Urinary bladder (tissue), 3 donors: ENCODE measurements at regions not wholly inside any gene's neighbourhood (a gene's known extent, or its start where the extent isn't known, plus 50 kb on each side); places are given as distances from the start of the nearest gene placed in this dataset.
"Not testable (repeated sequence)": the region's sequence is repeated elsewhere in the genome, so short reads cannot be mapped to it uniquely, and the experiment has no call there.

Experiments
- DNase-seq: peaks from one replicate; pipeline ENCODE4 v3.0.0-alpha.2; 2015; ENCODE audit errors: extremely low spot score
- H3K27ac ChIP-seq: one replicate; pipeline ENCODE4 v1.5.1; 2013; ENCODE audit warnings: low read depth, mild to moderate bottlenecking, moderate library complexity
- H3K36me3 ChIP-seq: one replicate; pipeline ENCODE4 v1.6.1; 2013; ENCODE audit warnings: mild to moderate bottlenecking, moderate library complexity; ENCODE audit not compliant: insufficient read depth
- H3K4me1 ChIP-seq: one replicate; pipeline ENCODE4 v1.6.1; 2013; ENCODE audit warnings: mild to moderate bottlenecking, moderate library complexity; ENCODE audit not compliant: insufficient read depth
- H3K4me3 ChIP-seq: one replicate; pipeline ENCODE4 v1.5.1; 2013; ENCODE audit warnings: low read depth, low read length
- WGBS: extraction: QIAGEN DNeasy Blood & Tissue Kit; methylation state at CpG from one replicate; pipeline ENCODE4 v1.1.7; 2013; 5-methylcytosine and 5-hydroxymethylcytosine counted together
- donor health status: healthy with polysubstance abuse.
- donor health status: healthy.

- Histone ChIP-seq H3K36me3 (no peaks in the 10 kb centered on the region), H3K4me1 (no peaks in the 10 kb centered on the region), H3K4me3 (no peak overlapping the region), H3K27ac (no peak overlapping the region)
- DNase-seq = no peak
- WGBS = 57% methylated on average over 8 of the region's 8 CpGs
Measured at GRCh38 chr13:47718556-47718955, 282.5 kb downstream of the SUCLA2 start.

GRCh38 chr13:47708386-47708785, 292.7 kb downstream of the SUCLA2 start:
- H3K4me1 ChIP-seq = no peaks in the 10 kb centered on the region
- 30% methylated on average over 3 of the region's 3 CpGs for WGBS
- no peaks in the 10 kb centered on the region for H3K36me3 ChIP-seq
- no peak for DNase-seq
- H3K27ac ChIP-seq = no peak overlapping the region
- H3K4me3 ChIP-seq = no peak overlapping the region

- H3K36me3 ChIP-seq = no peaks in the 10 kb centered on the region
- no peaks in the 10 kb centered on the region for H3K4me1 ChIP-seq
- no peak overlapping the region for H3K27ac ChIP-seq
- DNase-seq = no peak
- WGBS = 73% methylated on average over 3 of the region's 3 CpGs
- H3K4me3 ChIP-seq = no peak overlapping the region
Measured at GRCh38 chr13:47707414-47707813, 293.7 kb downstream of the SUCLA2 start.

- 71% methylated on average over 4 of the region's 4 CpGs for WGBS
- Histone ChIP-seq H3K4me3 (no peak overlapping the region), H3K27ac (no peak overlapping the region), H3K36me3 (no peaks in the 10 kb centered on the region), H3K4me1 (no peaks in the 10 kb centered on the region)
- no peak for DNase-seq
Measured at GRCh38 chr13:47705185-47705584, 295.9 kb downstream of the SUCLA2 start.

GRCh38 chr13:47696674-47697073, 304.4 kb downstream of the SUCLA2 start:
- Histone ChIP-seq H3K27ac (no peak overlapping the region), H3K4me1 (no peaks in the 10 kb centered on the region), H3K4me3 (no peak overlapping the region), H3K36me3 (no peaks in the 10 kb centered on the region)
- 90% methylated on average over 3 of the region's 3 CpGs for WGBS
- DNase-seq = no peak

- no peak overlapping the region for H3K27ac ChIP-seq
- no peak overlapping the region for H3K4me3 ChIP-seq
- WGBS = 37% methylated on average over 2 of the region's 2 CpGs
- no peaks in the 10 kb centered on the region for H3K4me1 ChIP-seq
- no peak for DNase-seq
- H3K36me3 ChIP-seq = no peaks in the 10 kb centered on the region
Measured at GRCh38 chr13:47687577-47687976, 313.5 kb downstream of the SUCLA2 start.

- not testable (repeated sequence) for H3K36me3 ChIP-seq, H3K4me1 ChIP-seq, DNase-seq, H3K4me3 ChIP-seq, H3K27ac ChIP-seq
- 96% methylated on average over 2 of the region's 2 CpGs for WGBS
Measured at GRCh38 chr13:47685156-47685555, 315.9 kb downstream of the SUCLA2 start.

DNA sequence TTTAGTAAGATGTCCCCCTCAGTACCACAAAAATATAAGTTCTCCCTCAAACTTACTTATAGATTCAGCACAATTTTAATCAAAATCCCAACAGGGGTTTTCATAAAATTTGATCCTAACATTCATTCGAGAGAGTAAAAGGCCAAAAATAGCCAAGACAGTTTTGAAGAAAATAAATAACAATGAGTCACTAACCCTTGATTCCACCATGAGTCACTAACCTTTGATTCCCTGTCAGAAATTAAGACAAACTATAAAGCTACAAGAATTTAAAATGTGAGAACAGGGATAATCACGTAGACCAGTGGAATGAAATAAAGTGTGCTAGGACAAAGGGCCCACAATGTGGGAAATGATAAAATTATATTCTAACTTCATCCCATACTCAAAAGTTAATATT, 320.3 kb downstream of the SUCLA2 start:
- WGBS = 59% methylated on average over 2 of the region's 2 CpGs
- H3K4me1 ChIP-seq = no peaks in the 10 kb centered on the region
- no peak for DNase-seq
- no peaks in the 10 kb centered on the region for H3K36me3 ChIP-seq
- no peak overlapping the region for H3K4me3 ChIP-seq
- no peak overlapping the region for H3K27ac ChIP-seq

DNA sequence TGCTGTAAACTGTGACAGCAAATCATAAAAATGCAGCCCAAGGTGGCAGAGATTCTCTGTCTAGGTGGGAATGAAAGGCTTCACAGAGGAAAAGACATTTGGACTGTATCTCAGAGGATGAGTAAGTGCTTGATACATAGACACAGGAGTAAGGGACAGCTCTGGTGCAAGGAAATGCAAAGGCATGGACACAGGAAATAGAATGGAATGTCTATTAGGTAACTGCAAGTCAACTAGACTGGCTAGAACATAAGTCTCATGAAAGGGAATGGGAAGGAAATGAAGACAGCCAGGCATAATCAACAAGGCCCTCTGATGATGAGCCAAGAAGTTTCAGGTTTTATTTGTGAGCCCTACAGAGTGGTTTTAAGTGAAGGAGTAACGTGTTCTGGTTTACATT, 321.7 kb downstream of the SUCLA2 start:
- Histone ChIP-seq H3K27ac (no peak overlapping the region), H3K4me1 (no peaks in the 10 kb centered on the region), H3K4me3 (no peak overlapping the region), H3K36me3 (no peaks in the 10 kb centered on the region)
- no peak for DNase-seq
- 47% methylated on average over 1 of the region's 1 CpG for WGBS

GRCh38 chr13:47678201-47678968, 322.7 kb downstream of the SUCLA2 start:
- DNase-seq = no peak
- Histone ChIP-seq H3K4me1 (no peaks in the 10 kb centered on the region), H3K4me3 (no peak overlapping the region), H3K36me3 (no peaks in the 10 kb centered on the region), H3K27ac (no peak overlapping the region)
- 73% methylated on average over 4 of the region's 4 CpGs for WGBS

DNA sequence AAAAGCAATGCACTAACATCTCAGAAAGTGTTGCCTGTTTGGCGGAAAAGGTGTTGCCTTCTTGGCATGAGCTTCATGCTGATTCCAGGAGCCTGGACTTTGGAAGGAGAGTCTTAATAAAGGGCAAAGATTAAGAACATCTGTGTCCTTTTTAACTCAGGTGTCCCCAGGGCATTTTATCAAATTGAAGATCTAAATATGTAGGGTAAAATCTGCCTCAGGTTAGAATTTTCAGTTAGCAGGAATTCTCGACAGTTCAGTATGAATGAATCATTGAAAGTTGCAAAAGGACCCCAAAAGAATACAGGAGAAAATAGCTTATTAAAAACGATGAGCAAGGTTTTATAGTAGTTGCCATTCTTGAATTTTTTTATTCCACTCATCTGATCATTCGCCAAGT, 325.2 kb downstream of the SUCLA2 start:
- DNase-seq = no peak
- Histone ChIP-seq H3K4me1 (no peaks in the 10 kb centered on the region), H3K27ac (no peak overlapping the region), H3K4me3 (no peak overlapping the region), H3K36me3 (no peaks in the 10 kb centered on the region)
- 83% methylated on average over 4 of the region's 4 CpGs for WGBS

DNA sequence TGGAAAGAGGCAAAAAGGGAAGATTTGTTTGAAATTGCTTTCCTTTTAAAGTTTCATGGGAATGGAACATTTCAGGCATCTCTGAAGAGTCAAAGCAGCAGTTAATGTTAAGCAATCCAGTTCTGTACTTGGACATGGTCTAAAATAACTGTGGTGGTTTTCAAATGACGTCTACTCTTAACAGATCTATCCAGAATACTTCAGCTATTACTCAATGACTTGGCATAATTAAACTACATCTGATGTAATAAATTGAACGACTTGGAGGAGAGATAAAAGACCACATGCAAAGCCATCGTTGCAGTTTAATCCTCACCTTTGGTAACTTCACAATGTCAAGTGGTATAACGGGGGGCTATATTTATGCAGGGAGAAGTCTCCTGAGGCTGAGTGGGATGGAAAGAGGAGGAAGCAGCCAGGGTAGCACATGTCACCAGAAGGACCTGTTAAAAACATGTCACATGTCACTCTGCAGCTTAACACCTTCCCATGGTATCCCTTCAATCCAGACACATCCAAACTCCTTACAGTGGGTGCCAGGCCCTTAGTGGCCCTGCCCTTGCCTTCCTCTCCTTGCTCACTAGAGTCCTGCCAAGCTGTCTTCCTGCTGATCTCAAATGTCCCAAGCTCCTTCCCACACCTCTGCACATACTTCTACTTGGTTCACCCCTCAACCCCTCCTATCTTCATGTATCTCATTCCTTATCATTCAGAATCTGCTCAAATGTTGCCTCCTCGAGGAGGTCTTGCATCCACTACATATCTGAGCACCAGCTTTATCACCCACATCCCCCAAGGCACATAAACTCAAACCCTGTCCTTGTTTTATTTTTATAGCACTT, 327.8 kb downstream of the SUCLA2 start:
- Histone ChIP-seq H3K4me3 (no peak overlapping the region), H3K36me3 (no peaks in the 10 kb centered on the region), H3K27ac (no peak overlapping the region), H3K4me1 (no peaks in the 10 kb centered on the region)
- 29% methylated on average over 5 of the region's 5 CpGs for WGBS
- DNase-seq = no peak

DNA sequence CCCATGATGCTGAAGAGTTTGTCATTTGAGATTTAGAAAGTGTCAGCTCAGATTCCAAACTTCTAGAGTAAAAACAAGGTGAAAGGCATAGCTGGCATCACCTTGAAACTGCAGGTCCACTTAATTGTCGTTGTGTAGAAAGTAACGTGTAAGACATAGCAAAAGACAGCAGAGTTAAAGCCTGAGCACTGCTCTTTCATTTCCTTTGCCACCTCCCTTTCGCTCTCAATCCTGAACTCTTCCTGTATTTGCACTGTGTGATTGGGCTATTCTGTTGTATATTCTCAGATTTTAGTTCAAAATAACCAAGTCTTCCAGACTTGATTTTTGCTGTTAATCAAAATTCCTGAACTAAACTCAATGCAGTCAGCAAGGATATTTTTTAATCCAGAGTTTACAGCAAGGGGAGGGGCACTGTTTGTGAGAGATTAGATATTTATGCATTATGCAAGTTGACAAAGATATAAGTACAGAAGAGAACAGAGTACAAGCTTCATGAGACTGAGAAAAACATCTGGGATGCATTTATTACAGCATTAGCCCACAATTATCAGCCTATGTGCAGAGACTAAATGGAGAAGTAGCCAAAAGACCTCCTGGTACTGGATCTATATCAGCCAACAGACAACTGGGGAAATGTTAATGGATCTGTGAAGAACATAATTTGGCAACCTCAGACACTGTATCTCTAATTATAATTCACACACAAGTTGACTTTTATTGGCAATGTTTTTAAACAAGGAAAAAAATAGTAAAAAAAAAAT, 328.6 kb downstream of the SUCLA2 start:
- no peaks in the 10 kb centered on the region for H3K36me3 ChIP-seq
- H3K4me1 ChIP-seq = no peaks in the 10 kb centered on the region
- 61% methylated on average over 3 of the region's 3 CpGs for WGBS
- H3K4me3 ChIP-seq = no peak overlapping the region
- no peak overlapping the region for H3K27ac ChIP-seq
- DNase-seq = peak; percentile 33
